Trophoblast cell (in vitro differentiated cells and primary cell): ENCODE measurements at regions not wholly inside any gene's neighbourhood (a gene's known extent, or its start where the extent isn't known, plus 50 kb on each side); places are given as distances from the start of the nearest gene placed in this dataset.

Experiments
- DNase-seq, 2 donors: peaks; one replicate each; pipeline ENCODE4 v3.0.0-alpha.2; 2016
- H2AFZ ChIP-seq: 2 replicates; pipeline ENCODE4 v1.6.1; 2013; ENCODE audit warnings: low read length, moderate library complexity, mild to moderate bottlenecking; ENCODE audit not compliant: insufficient read depth, poor library complexity
- H2AK5ac ChIP-seq: 2 replicates; pipeline ENCODE4 v1.6.1; 2013; ENCODE audit warnings: mild to moderate bottlenecking, low read length
- H2BK120ac ChIP-seq: 2 replicates; pipeline ENCODE4 v1.6.1; 2013; ENCODE audit warnings: low read length, mild to moderate bottlenecking, moderate library complexity; ENCODE audit not compliant: insufficient read depth, poor library complexity
- H2BK12ac ChIP-seq: 2 replicates; pipeline ENCODE4 v1.6.1; 2013; ENCODE audit warnings: mild to moderate bottlenecking, low read length, moderate library complexity
- H2BK5ac ChIP-seq: 2 replicates; pipeline ENCODE4 v1.6.1; 2013; ENCODE audit warnings: low read length, low read depth, moderate library complexity, mild to moderate bottlenecking; ENCODE audit not compliant: poor library complexity
- H3K14ac ChIP-seq: 2 replicates; pipeline ENCODE4 v1.6.1; 2013; ENCODE audit warnings: mild to moderate bottlenecking, low read length
- H3K18ac ChIP-seq: 2 replicates; pipeline ENCODE4 v1.6.1; 2013; ENCODE audit warnings: mild to moderate bottlenecking, low read length
- H3K23ac ChIP-seq: 2 replicates; pipeline ENCODE4 v1.6.1; 2013; ENCODE audit warnings: low read length
- H3K27ac ChIP-seq: 2 replicates; pipeline ENCODE4 v1.5.1; 2013; ENCODE audit warnings: low read depth, mild to moderate bottlenecking, inconsistent platforms, low read length, moderate library complexity
- H3K27me3 ChIP-seq: 2 replicates; pipeline ENCODE4 v1.6.1; 2013; ENCODE audit warnings: inconsistent platforms, mild to moderate bottlenecking, low read length, moderate library complexity; ENCODE audit not compliant: insufficient read depth
- H3K36me3 ChIP-seq, 2 experiments: 1 replicate in 1 of 2; 2 replicates in 1 of 2; pipeline ENCODE4 v1.6.1; 2013; ENCODE audit warnings: low read length in 2 of 2, mild to moderate bottlenecking in 2 of 2, moderate library complexity in 1 of 2; ENCODE audit not compliant: insufficient read depth in 2 of 2, control insufficient read depth in 1 of 2
- H3K4ac ChIP-seq: 2 replicates; pipeline ENCODE4 v1.6.1; 2013; ENCODE audit warnings: low read depth, mild to moderate bottlenecking, low read length, moderate library complexity
- H3K4me1 ChIP-seq, 2 experiments: 1 replicate in 1 of 2; 2 replicates in 1 of 2; pipeline ENCODE4 v1.6.1; 2013; ENCODE audit warnings: low read length in 2 of 2, mild to moderate bottlenecking in 2 of 2, moderate library complexity in 1 of 2; ENCODE audit not compliant: insufficient read depth in 2 of 2, control insufficient read depth in 1 of 2
- H3K4me2 ChIP-seq: 2 replicates; pipeline ENCODE4 v1.6.1; 2013; ENCODE audit warnings: inconsistent platforms, mild to moderate bottlenecking, low read length, moderate library complexity
- H3K4me3 ChIP-seq: 2 replicates; pipeline ENCODE4 v1.5.1; 2013; ENCODE audit warnings: mild to moderate bottlenecking, low read depth, low read length, inconsistent platforms
- H3K79me1 ChIP-seq: one replicate; pipeline ENCODE4 v1.6.1; 2013; ENCODE audit warnings: low read length
- H3K79me2 ChIP-seq: 2 replicates; pipeline ENCODE4 v1.6.1; 2013; ENCODE audit warnings: low read length, mild to moderate bottlenecking; ENCODE audit not compliant: control insufficient read depth, insufficient read depth, poor library complexity
- H3K9ac ChIP-seq: 2 replicates; pipeline ENCODE4 v1.6.1; 2013; ENCODE audit warnings: mild to moderate bottlenecking, low read length
- H3K9me3 ChIP-seq: 2 replicates; pipeline ENCODE4 v1.6.1; 2013; ENCODE audit warnings: low read depth, mild to moderate bottlenecking, control low read depth, inconsistent platforms, low read length; ENCODE audit not compliant: insufficient read depth
- H4K12ac ChIP-seq: 2 replicates; pipeline ENCODE4 v1.6.1; 2013; ENCODE audit warnings: low read depth, mild to moderate bottlenecking, low read length, moderate library complexity
- H4K8ac ChIP-seq: 2 replicates; pipeline ENCODE4 v1.6.1; 2013; ENCODE audit warnings: low read depth, mild to moderate bottlenecking, low read length, moderate library complexity
- H4K91ac ChIP-seq: one replicate; pipeline ENCODE4 v1.6.1; 2013; ENCODE audit warnings: low read depth, mild to moderate bottlenecking, low read length, moderate library complexity
- WGBS: extraction: QIAGEN DNeasy Blood & Tissue Kit; methylation state at CpG from one replicate; pipeline ENCODE4 v1.1.7; 2013; ENCODE audit warnings: missing lambda C conversion rate; ENCODE audit not compliant: insufficient read length, insufficient coverage; ENCODE audit errors: extremely low coverage; 5-methylcytosine and 5-hydroxymethylcytosine counted together

DNA sequence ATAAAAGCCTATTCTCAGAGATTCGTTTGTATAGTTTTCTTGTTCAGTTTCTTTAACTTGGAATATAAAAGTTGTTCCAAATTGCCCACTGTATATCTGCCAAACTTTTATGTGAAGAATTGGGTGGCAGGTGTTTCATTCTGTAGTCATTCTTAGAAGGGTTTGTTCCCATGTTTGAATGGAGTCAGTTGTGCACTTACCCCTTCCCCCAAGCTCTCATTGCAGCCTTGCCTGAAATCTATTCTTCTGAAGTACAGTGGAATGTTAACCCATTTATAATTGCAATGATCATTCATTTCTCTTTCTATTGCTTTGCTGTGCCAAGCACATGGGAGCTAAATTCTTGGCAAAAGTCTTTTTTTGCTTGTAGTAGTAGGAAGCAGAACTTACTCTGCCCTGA, 375.3 kb upstream of the C1orf87 start:
- H3K4ac ChIP-seq = no peak overlapping the region
- no peak overlapping the region for H4K12ac ChIP-seq
- no peaks in the 10 kb centered on the region for H3K4me1 ChIP-seq
- H3K23ac ChIP-seq = no peak overlapping the region
- H3K18ac ChIP-seq = no peak overlapping the region
- no peak overlapping the region for H2BK5ac ChIP-seq
- no peaks in the 10 kb centered on the region for H3K36me3 ChIP-seq
- no CpG with 5 or more reads among the region's 1 CpG for WGBS
- no peak for DNase-seq
- no peak overlapping the region for H4K91ac ChIP-seq
- H2AK5ac ChIP-seq = no peak overlapping the region
- no peak overlapping the region for H2AFZ ChIP-seq
- H3K27ac ChIP-seq = no peak overlapping the region
- H3K27me3 ChIP-seq = no peaks in the 10 kb centered on the region
- H2BK120ac ChIP-seq = no peak overlapping the region
- H3K9ac ChIP-seq = no peak overlapping the region
- H3K79me2 ChIP-seq = no peaks in the 10 kb centered on the region
- no peak overlapping the region for H3K4me2 ChIP-seq
- no peak overlapping the region for H4K8ac ChIP-seq
- no peaks in the 10 kb centered on the region for H3K79me1 ChIP-seq
- H3K4me3 ChIP-seq = no peak overlapping the region
- H2BK12ac ChIP-seq = no peak overlapping the region
- H3K9me3 ChIP-seq = no peaks in the 10 kb centered on the region
- H3K14ac ChIP-seq = no peak overlapping the region

DNA sequence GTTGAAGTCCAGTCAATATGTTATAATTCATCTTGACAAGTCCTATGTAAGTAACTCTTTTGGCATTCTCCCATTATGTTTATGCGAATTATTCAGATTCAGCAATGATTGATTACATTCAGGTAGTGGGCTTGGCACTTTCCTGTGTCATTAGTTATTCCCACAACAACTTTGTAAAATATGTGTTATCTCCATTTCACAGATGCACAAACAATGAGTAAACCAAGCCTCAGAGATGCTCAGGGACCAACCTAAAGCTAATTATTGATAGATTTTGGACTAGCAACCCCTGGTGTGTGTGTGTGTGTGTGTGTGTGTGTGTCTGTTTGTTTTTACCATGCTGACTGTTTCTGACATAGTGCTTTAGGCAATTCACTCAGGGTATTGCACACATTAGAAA, 371.1 kb upstream of the C1orf87 start:
- H3K27ac ChIP-seq = no peak overlapping the region
- no peak overlapping the region for H2BK12ac ChIP-seq
- no peak overlapping the region for H3K14ac ChIP-seq
- no peak overlapping the region for H2AK5ac ChIP-seq
- WGBS = no CpG with 5 or more reads among the region's 1 CpG
- no peak overlapping the region for H3K18ac ChIP-seq
- no peak overlapping the region for H3K23ac ChIP-seq
- DNase-seq = no peak
- no peaks in the 10 kb centered on the region for H3K27me3 ChIP-seq
- H3K79me2 ChIP-seq = no peaks in the 10 kb centered on the region
- H3K9ac ChIP-seq = no peak overlapping the region
- no peaks in the 10 kb centered on the region for H3K4me1 ChIP-seq
- H4K8ac ChIP-seq = no peak overlapping the region
- no peak overlapping the region for H3K4me3 ChIP-seq
- no peak overlapping the region for H2BK5ac ChIP-seq
- H3K4ac ChIP-seq = no peak overlapping the region
- H2AFZ ChIP-seq = no peak overlapping the region
- H2BK120ac ChIP-seq = no peak overlapping the region
- H3K79me1 ChIP-seq = no peaks in the 10 kb centered on the region
- H4K91ac ChIP-seq = no peak overlapping the region
- H3K4me2 ChIP-seq = no peak overlapping the region
- no peak overlapping the region for H4K12ac ChIP-seq
- H3K9me3 ChIP-seq = no peaks in the 10 kb centered on the region
- H3K36me3 ChIP-seq = no peaks in the 10 kb centered on the region

DNA sequence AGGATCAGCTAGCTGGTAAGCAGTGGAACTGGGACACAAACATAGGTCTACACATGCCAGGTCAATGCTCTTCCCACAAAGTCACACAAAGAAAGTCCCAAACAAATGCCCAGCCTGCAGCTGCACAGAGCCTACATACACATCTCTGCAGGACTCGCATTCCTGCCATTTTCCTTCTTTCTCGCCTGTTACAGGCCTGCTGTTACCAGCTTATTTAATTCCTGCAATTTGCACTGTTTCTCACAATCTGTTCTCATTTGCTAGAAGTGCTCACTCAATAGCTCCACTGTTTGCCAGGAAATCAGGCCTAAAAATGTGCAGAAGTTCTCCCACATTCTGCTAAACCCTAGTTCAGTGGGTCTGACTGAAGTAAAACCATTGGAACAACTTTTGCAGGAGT, 362.6 kb upstream of the C1orf87 start:
- Histone ChIP-seq H2AFZ (no peak overlapping the region), H2BK5ac (no peak overlapping the region), H3K18ac (no peak overlapping the region), H2AK5ac (no peak overlapping the region), H2BK120ac (no peak overlapping the region), H3K9ac (no peak overlapping the region), H3K79me1 (no peaks in the 10 kb centered on the region), H3K4ac (no peak overlapping the region), H3K14ac (no peak overlapping the region), H3K4me3 (no peak overlapping the region), H3K4me2 (no peak overlapping the region), H4K12ac (no peak overlapping the region), H3K79me2 (no peaks in the 10 kb centered on the region), H3K36me3 (no peaks in the 10 kb centered on the region), H3K9me3 (peaks cover 3% of the 10 kb centered on the region), H3K4me1 (no peaks in the 10 kb centered on the region), H3K27ac (no peak overlapping the region), H4K8ac (no peak overlapping the region), H2BK12ac (no peak overlapping the region), H4K91ac (no peak overlapping the region), H3K27me3 (no peaks in the 10 kb centered on the region), H3K23ac (no peak overlapping the region)
- no CpG with 5 or more reads among the region's 2 CpGs for WGBS
- DNase-seq = no peak

DNA sequence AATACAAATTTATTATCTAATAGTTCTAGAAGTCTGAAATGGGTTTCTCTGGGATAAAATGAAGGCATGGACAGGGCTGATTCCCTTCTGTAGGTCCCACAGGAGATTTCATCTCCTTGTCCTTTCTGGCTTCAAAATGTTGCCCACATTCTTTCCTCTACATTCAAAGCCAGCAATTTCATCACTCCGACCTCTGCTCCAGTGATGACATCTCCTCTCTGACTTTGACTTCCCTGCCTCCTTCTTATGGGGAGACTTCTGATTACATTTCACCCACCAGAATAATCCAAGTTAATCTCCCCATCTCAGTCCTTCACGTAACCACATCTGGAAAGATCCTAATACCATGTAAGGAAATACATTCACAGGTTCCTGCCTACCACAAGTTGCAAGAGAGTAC, 358.0 kb upstream of the C1orf87 start:
- Histone ChIP-seq H4K8ac (no peak overlapping the region), H3K9ac (no peak overlapping the region), H3K27ac (no peak overlapping the region), H3K14ac (no peak overlapping the region), H3K27me3 (no peaks in the 10 kb centered on the region), H3K4me1 (no peaks in the 10 kb centered on the region), H2BK120ac (no peak overlapping the region), H3K9me3 (peaks cover 3% of the 10 kb centered on the region), H4K91ac (no peak overlapping the region), H3K4me3 (no peak overlapping the region), H2BK5ac (no peak overlapping the region), H2BK12ac (no peak overlapping the region), H4K12ac (no peak overlapping the region), H3K4me2 (no peak overlapping the region), H2AFZ (no peak overlapping the region), H3K23ac (no peak overlapping the region), H3K36me3 (no peaks in the 10 kb centered on the region), H2AK5ac (no peak overlapping the region), H3K79me1 (no peaks in the 10 kb centered on the region), H3K4ac (no peak overlapping the region), H3K18ac (no peak overlapping the region), H3K79me2 (no peaks in the 10 kb centered on the region)
- WGBS = no CpG with 5 or more reads among the region's 2 CpGs
- no peak for DNase-seq
